AG09309 (cell line): ENCODE measurements at regions not wholly inside any gene's neighbourhood (a gene's known extent, or its start where the extent isn't known, plus 50 kb on each side); places are given as distances from the start of the nearest gene placed in this dataset.
"Not testable (repeated sequence)": the region's sequence is repeated elsewhere in the genome, so short reads cannot be mapped to it uniquely, and the experiment has no call there.

Source experiments
- DNase-seq: peaks from one replicate; pipeline ENCODE4 v3.0.0-alpha.2; 2010; ENCODE audit warnings: low read depth
- H3K4me3 ChIP-seq: 2 replicates; pipeline ENCODE4 v1.5.1; 2011; ENCODE audit warnings: mild to moderate bottlenecking, low read depth, low read length, moderate library complexity; ENCODE audit not compliant: control insufficient read depth
- CTCF ChIP-seq: IDR thresholded peaks from 2 replicates; pipeline ENCODE4 v1.5.1; 2011; ENCODE audit warnings: mild to moderate bottlenecking, low read depth, low read length, inconsistent platforms; ENCODE audit not compliant: insufficient read depth, control insufficient read depth; ENCODE audit errors: missing control alignments

- no peak for TF ChIP-seq CTCF
- no peak for DNase-seq
- no peak overlapping the region for H3K4me3 ChIP-seq
Observed at GRCh38 chr3:5580826-5581225, 393.3 kb downstream of the EDEM1 start.

GRCh38 chr3:5581743-5582142, 394.2 kb downstream of the EDEM1 start:
- DNase-seq = no peak
- H3K4me3 ChIP-seq = no peak overlapping the region
- TF ChIP-seq CTCF = no peak

GRCh38 chr3:5583920-5584319, 396.4 kb downstream of the EDEM1 start:
- no peak overlapping the region for H3K4me3 ChIP-seq
- DNase-seq = no peak
- TF ChIP-seq CTCF = no peak

- no peak for DNase-seq
- TF ChIP-seq CTCF = no peak
- H3K4me3 ChIP-seq = no peak overlapping the region
Observed at GRCh38 chr3:5585085-5585484, 397.6 kb downstream of the EDEM1 start.

GRCh38 chr3:5606884-5607472, 419.5 kb downstream of the EDEM1 start:
- no peak for TF ChIP-seq CTCF
- DNase-seq = no peak
- H3K4me3 ChIP-seq = no peak overlapping the region

GRCh38 chr3:5607581-5607980, 420.1 kb downstream of the EDEM1 start:
- H3K4me3 ChIP-seq = no peak overlapping the region
- DNase-seq = no peak
- no peak for TF ChIP-seq CTCF

- not testable (repeated sequence) for H3K4me3 ChIP-seq, DNase-seq
Observed at GRCh38 chr3:5608971-5609370, 421.5 kb downstream of the EDEM1 start.
